GM18858 (cell line): ENCODE measurements at regions not wholly inside any gene's neighbourhood (a gene's known extent, or its start where the extent isn't known, plus 50 kb on each side); places are given as distances from the start of the nearest gene placed in this dataset.
"Not testable (repeated sequence)": the region's sequence is repeated elsewhere in the genome, so short reads cannot be mapped to it uniquely, and the experiment has no call there.

ENCODE experiments used
- ATAC-seq: cut with Tn5 transposase; IDR thresholded peaks from one replicate; pipeline ENCODE4 v1.9.1; 2021; ENCODE audit not compliant: unreplicated experiment

GRCh38 chr7:149683898-149684297 is 89.5 kb downstream of the ZNF467 start:
- ATAC-seq, result no peak

GRCh38 chr7:149683181-149683580 is 90.2 kb downstream of the ZNF467 start:
- no peak for ATAC-seq

- ATAC-seq, result no peak
These were observed 91.3 kb downstream of the ZNF467 start for GRCh38 chr7:149682038-149682437.

GRCh38 chr7:149681274-149681673 is 92.1 kb downstream of the ZNF467 start:
- ATAC-seq, result no peak

GRCh38 chr7:149680331-149681025 is 92.9 kb downstream of the ZNF467 start:
- no peak for ATAC-seq

GRCh38 chr7:149674728-149675385 is 98.5 kb downstream of the ZNF467 start:
- not testable (repeated sequence) for ATAC-seq

GRCh38 chr7:149673006-149673405 is 100.4 kb downstream of the ZNF467 start:
- ATAC-seq, result no peak

- no peak for ATAC-seq
These were observed 103.1 kb downstream of the ZNF467 start for GRCh38 chr7:149670288-149670687.

- no peak for ATAC-seq
These were observed 104.1 kb downstream of the ZNF467 start for GRCh38 chr7:149669121-149669818.

- no peak for ATAC-seq
These were observed 106.9 kb downstream of the ZNF467 start for GRCh38 chr7:149666360-149666945.

- ATAC-seq, result not testable (repeated sequence)
These were observed 107.8 kb downstream of the ZNF467 start for GRCh38 chr7:149665618-149666017.

- ATAC-seq, result no peak
These were observed 108.7 kb downstream of the ZNF467 start for GRCh38 chr7:149664666-149665065.

- ATAC-seq, result no peak
These were observed 109.2 kb downstream of the ZNF467 start for GRCh38 chr7:149664176-149664575.

- ATAC-seq, result no peak
These were observed 110.7 kb downstream of the ZNF467 start for GRCh38 chr7:149662591-149663095.

- ATAC-seq, result no peak
These were observed 117.6 kb downstream of the ZNF467 start for GRCh38 chr7:149655784-149656183.

- no peak for ATAC-seq
These were observed 118.8 kb downstream of the ZNF467 start for GRCh38 chr7:149654588-149654987.

- not testable (repeated sequence) for ATAC-seq
These were observed 123.2 kb downstream of the ZNF467 start for GRCh38 chr7:149650190-149650589.

- ATAC-seq, result no peak
These were observed 128.6 kb downstream of the ZNF467 start for GRCh38 chr7:149644754-149645153.

- ATAC-seq, result no peak
These were observed 130.8 kb downstream of the ZNF467 start for GRCh38 chr7:149642589-149642988.

- ATAC-seq, result no peak
These were observed 134.6 kb downstream of the ZNF467 start for GRCh38 chr7:149638566-149639320.
